Omental fat pad (tissue), 3 donors: ENCODE measurements at regions not wholly inside any gene's neighbourhood (a gene's known extent, or its start where the extent isn't known, plus 50 kb on each side); places are given as distances from the start of the nearest gene placed in this dataset.
"Not testable (repeated sequence)": the region's sequence is repeated elsewhere in the genome, so short reads cannot be mapped to it uniquely, and the experiment has no call there.

ENCODE experiments used
- ATAC-seq: fragments of 150-250 bp; one replicate; pipeline ENCODE4 v1.9.1; 2016; ENCODE audit warnings: mild to moderate bottlenecking, moderate library complexity; ENCODE audit not compliant: low FRiP score
- DNase-seq: peaks from one replicate; pipeline ENCODE4 v3.0.0-alpha.2; 2019; ENCODE audit warnings: low spot score
- CTCF ChIP-seq, 3 donors: fragments of 450-650 bp; IDR thresholded peaks; one replicate each; pipeline ENCODE4 v1.5.1; 2016 to 2017; ENCODE audit warnings: antibody characterized with exemption in 3 of 3, mild to moderate bottlenecking in 3 of 3, moderate library complexity in 2 of 3

- no peak for TF ChIP-seq CTCF (IDR thresholded peaks at IDR 0.05)
- no peak for DNase-seq
- no peak for ATAC-seq
Measured at GRCh38 chr11:38867338-38867737, 2269.3 kb upstream of the RAG2 start.

- DNase-seq (no peak), ATAC-seq (no peak)
- TF ChIP-seq CTCF (IDR thresholded peaks at IDR 0.05), result no peak
Measured at GRCh38 chr11:38865922-38866321, 2267.9 kb upstream of the RAG2 start.

GRCh38 chr11:38842991-38843390 is 2245.0 kb upstream of the RAG2 start:
- TF ChIP-seq CTCF (IDR thresholded peaks at IDR 0.05), result no peak
- DNase-seq, result no peak
- no peak for ATAC-seq

- DNase-seq (no peak), ATAC-seq (no peak)
- no peak for TF ChIP-seq CTCF (IDR thresholded peaks at IDR 0.05)
Measured at GRCh38 chr11:38839071-38839470, 2241.0 kb upstream of the RAG2 start.

GRCh38 chr11:38835966-38836365 is 2237.9 kb upstream of the RAG2 start:
- no peak for TF ChIP-seq CTCF (IDR thresholded peaks at IDR 0.05)
- ATAC-seq (no peak), DNase-seq (no peak)

- DNase-seq (no peak), ATAC-seq (no peak)
- TF ChIP-seq CTCF (IDR thresholded peaks at IDR 0.05), result no peak
Measured at GRCh38 chr11:38824573-38824972, 2226.5 kb upstream of the RAG2 start.

GRCh38 chr11:38821786-38822185 is 2223.8 kb upstream of the RAG2 start:
- not testable (repeated sequence) for ATAC-seq

GRCh38 chr11:38819981-38820380 is 2221.9 kb upstream of the RAG2 start:
- no peak for TF ChIP-seq CTCF (IDR thresholded peaks at IDR 0.05)
- no peak for ATAC-seq
- no peak for DNase-seq

More at GRCh38 chr11:38821786-38822185, 2223.8 kb upstream of the RAG2 start:
- not testable (repeated sequence) for DNase-seq
